Esophagus muscularis mucosa (tissue), 4 donors: ENCODE measurements at regions not wholly inside any gene's neighbourhood (a gene's known extent, or its start where the extent isn't known, plus 50 kb on each side); places are given as distances from the start of the nearest gene placed in this dataset.

ENCODE experiments used
- DNase-seq: peaks from one replicate; pipeline ENCODE4 v3.0.0-alpha.2; 2017; ENCODE audit errors: extremely low spot score
- H3K27ac ChIP-seq, 4 donors: fragments of 200-600 bp; sonication (generic); replicated peaks in 1 of 4; 1 replicate in 3 of 4; 2 replicates in 1 of 4; pipeline ENCODE4 v1.5.1; 2016 to 2019; ENCODE audit warnings: mild to moderate bottlenecking in 1 of 4
- H3K27me3 ChIP-seq, 4 donors: fragments of 200-600 bp; sonication (generic); one replicate each; pipeline versions ENCODE4 v1.5.1 to v1.6.0; 2016 to 2019
- H3K36me3 ChIP-seq, 4 donors: fragments of 200-600 bp; sonication (generic); one replicate each; pipeline ENCODE4 v1.5.1; 2016 to 2019
- H3K4me1 ChIP-seq, 4 donors: fragments of 200-600 bp; sonication (generic); one replicate each; pipeline ENCODE4 v1.5.1; 2016 to 2019
- H3K4me3 ChIP-seq, 4 donors: fragments of 200-600 bp; sonication (generic); 1 replicate in 2 of 4; 2 replicates in 2 of 4; pipeline ENCODE4 v1.5.1; 2016 to 2019; ENCODE audit warnings: mild to moderate bottlenecking in 4 of 4, moderate library complexity in 1 of 4
- H3K9me3 ChIP-seq, 4 donors: fragments of 200-600 bp; sonication (generic); 1 replicate in 3 of 4; 2 replicates in 1 of 4; pipeline ENCODE4 v1.5.1; 2016 to 2019
- CTCF ChIP-seq, 3 experiments: fragments of 200-600 bp in 2 of 3; fragments of 450-650 bp in 1 of 3; sonication (generic) in 2 of 3; IDR thresholded peaks; one replicate each; pipeline ENCODE4 v1.5.1; 2017 to 2019; ENCODE audit warnings: antibody characterized with exemption in 3 of 3, mild to moderate bottlenecking in 2 of 3, moderate library complexity in 1 of 3
- EP300 ChIP-seq: sonication (generic); formaldehyde crosslinking; IDR thresholded peaks from one replicate; pipeline ENCODE4 v1.6.1; 2017; ENCODE audit warnings: antibody characterized with exemption
- POLR2A ChIP-seq: fragments of 450-650 bp; IDR thresholded peaks from one replicate; pipeline ENCODE4 v1.6.1; 2017; ENCODE audit warnings: antibody characterized with exemption, moderate library complexity, mild to moderate bottlenecking, low read depth
- POLR2AphosphoS5 ChIP-seq, 2 donors: sonication (generic); formaldehyde crosslinking; IDR thresholded peaks; one replicate each; pipeline ENCODE4 v1.6.1; 2017; ENCODE audit warnings: antibody characterized with exemption in 2 of 2
- WGBS: methylation state at CpG from one replicate; pipeline ENCODE4 v1.1.5; 2018; 5-methylcytosine and 5-hydroxymethylcytosine counted together
- intact Hi-C: fragments of 100-400 bp; cut with DNase I; formaldehyde crosslinking; loops from one replicate; pipeline ENCODE4 v1.15.1; 2023

GRCh38 chr1:58430421-58431275, 115.9 kb downstream of the OMA1 start:
- 71% methylated on average over 7 of the region's 7 CpGs for WGBS
- DNase-seq = no peak

GRCh38 chr1:58426918-58427317, 119.6 kb downstream of the OMA1 start:
- 92% methylated on average over 2 of the region's 2 CpGs for WGBS
- intact Hi-C loops = no loop called here
- peaks cover 0 to 5% (median 0%) of the 10 kb centered on the region in 4 donors for H3K9me3 ChIP-seq
- no peak overlapping the region for H3K4me3 ChIP-seq
- no peaks in the 10 kb centered on the region for H3K4me1 ChIP-seq
- no peak for DNase-seq
- TF ChIP-seq POLR2A (no peak), POLR2AphosphoS5 (IDR thresholded peaks at IDR 0.05) (no peak), EP300 (no peak), CTCF (IDR thresholded peaks at IDR 0.05) (no peak)
- no peaks in the 10 kb centered on the region for H3K27me3 ChIP-seq
- peaks cover 0 to 21% (median 0%) of the 10 kb centered on the region in 4 donors for H3K36me3 ChIP-seq
- H3K27ac ChIP-seq = no peak overlapping the region

More at GRCh38 chr1:58430421-58431275, 115.9 kb downstream of the OMA1 start:
- no peak for TF ChIP-seq EP300
- TF ChIP-seq CTCF (IDR thresholded peaks at IDR 0.05) = no peak
- TF ChIP-seq POLR2AphosphoS5 (IDR thresholded peaks at IDR 0.05) = no peak
- TF ChIP-seq POLR2A = no peak
- Histone ChIP-seq H3K4me3 (no peak overlapping the region), H3K9me3 (peaks cover 0 to 5% (median 0%) of the 10 kb centered on the region in 4 donors), H3K4me1 (peaks cover 0 to 6% (median 0%) of the 10 kb centered on the region in 4 donors), H3K27me3 (no peaks in the 10 kb centered on the region), H3K36me3 (peaks cover 0 to 21% (median 0%) of the 10 kb centered on the region in 4 donors), H3K27ac (no peak overlapping the region)
- intact Hi-C loops = no loop called here

- WGBS = 89% methylated on average over 4 of the region's 4 CpGs
These were observed 124.1 kb downstream of the OMA1 start for GRCh38 chr1:58422436-58422835.

GRCh38 chr1:58418283-58419228, 128.0 kb downstream of the OMA1 start:
- WGBS = 92% methylated on average over 2 of the region's 2 CpGs
- Histone ChIP-seq H3K4me3 (no peak overlapping the region), H3K9me3 (no peaks in the 10 kb centered on the region), H3K27me3 (no peaks in the 10 kb centered on the region), H3K4me1 (no peaks in the 10 kb centered on the region), H3K36me3 (peaks cover 0 to 4% (median 0%) of the 10 kb centered on the region in 4 donors), H3K27ac (no peak overlapping the region)
- no peak for DNase-seq
- no peak for TF ChIP-seq POLR2A
- TF ChIP-seq CTCF (IDR thresholded peaks at IDR 0.05) = no peak
- no peak for TF ChIP-seq POLR2AphosphoS5 (IDR thresholded peaks at IDR 0.05)
- intact Hi-C loops = no loop called here

More at GRCh38 chr1:58422436-58422835, 124.1 kb downstream of the OMA1 start:
- peaks cover 0 to 4% (median 0%) of the 10 kb centered on the region in 4 donors for H3K36me3 ChIP-seq
- intact Hi-C loops = no loop called here
- H3K27ac ChIP-seq = no peak overlapping the region
- no peaks in the 10 kb centered on the region for H3K27me3 ChIP-seq
- H3K4me1 ChIP-seq = no peaks in the 10 kb centered on the region
- TF ChIP-seq POLR2A = no peak
- no peak for TF ChIP-seq CTCF (IDR thresholded peaks at IDR 0.05)
- no peak for TF ChIP-seq POLR2AphosphoS5 (IDR thresholded peaks at IDR 0.05)
- no peak for TF ChIP-seq EP300
- no peaks in the 10 kb centered on the region for H3K9me3 ChIP-seq
- no peak for DNase-seq
- no peak overlapping the region for H3K4me3 ChIP-seq
